ENCODE measurements at regions not wholly inside any gene's neighbourhood (a gene's known extent, or its start where the extent isn't known, plus 50 kb on each side); places are given as distances from the start of the nearest gene placed in this dataset.

- TF ChIP-seq CTCF (IDR thresholded peaks at IDR 0.05), result no peak
- TF ChIP-seq POLR2A (IDR thresholded peaks at IDR 0.05), result no peak
Measured at GRCh38 chr19:30119180-30119908, 177.3 kb downstream of the URI1 start.

Data from lower leg skin (tissue), 3 donors.